OCI-LY3 (cell line): ENCODE measurements at regions not wholly inside any gene's neighbourhood (a gene's known extent, or its start where the extent isn't known, plus 50 kb on each side); places are given as distances from the start of the nearest gene placed in this dataset.
"Not testable (repeated sequence)": the region's sequence is repeated elsewhere in the genome, so short reads cannot be mapped to it uniquely, and the experiment has no call there.

Experiments
- CTCF ChIP-seq: fragments of 200-600, 300-600 bp; sonication (generic); IDR thresholded peaks from 2 replicates; pipeline ENCODE4 v1.5.1; 2014; ENCODE audit warnings: antibody characterized with exemption, low read length, low read depth
- EZH2phosphoT487 ChIP-seq: fragments of 200-600 bp; shearing (Covaris generic); IDR thresholded peaks from 2 replicates; pipeline ENCODE4 v1.6.1; 2018; ENCODE audit warnings: antibody characterized with exemption, mixed run types, low read depth

- TF ChIP-seq CTCF, EZH2phosphoT487: not testable (repeated sequence)
These were observed 335.6 kb downstream of the ADGRL2 start for GRCh38 chr1:82136351-82136750.
